HEK293T (cell line): ENCODE measurements at regions not wholly inside any gene's neighbourhood (a gene's known extent, or its start where the extent isn't known, plus 50 kb on each side); places are given as distances from the start of the nearest gene placed in this dataset.

ENCODE experiments used
- ARNT ChIP-seq: fragments of 450-650 bp; IDR thresholded peaks from 2 replicates; pipeline ENCODE4 v1.6.1; 2017; ENCODE audit warnings: mild to moderate bottlenecking
- BHLHE40 ChIP-seq: fragments of 450-650 bp; IDR thresholded peaks from 2 replicates; pipeline ENCODE4 v1.6.1; 2016; ENCODE audit warnings: mild to moderate bottlenecking, moderate library complexity, borderline replicate concordance
- FOXK2 ChIP-seq: fragments of 450-650 bp; IDR thresholded peaks from 2 replicates; pipeline ENCODE4 v1.6.1; 2016; ENCODE audit warnings: mild to moderate bottlenecking
- HDGF ChIP-seq: fragments of 450-650 bp; IDR thresholded peaks from 2 replicates; pipeline ENCODE4 v1.6.1; 2017; ENCODE audit warnings: antibody characterized with exemption, borderline replicate concordance
- SP1 ChIP-seq: fragments of 450-650 bp; IDR thresholded peaks from 2 replicates; pipeline ENCODE4 v1.6.1; 2017
- SUZ12 ChIP-seq: fragments of 450-650 bp; IDR thresholded peaks from 2 replicates; pipeline ENCODE4 v1.6.1; 2016; ENCODE audit warnings: mild to moderate bottlenecking
- TARDBP ChIP-seq: fragments of 450-650 bp; IDR thresholded peaks from 2 replicates; pipeline ENCODE4 v1.6.1; 2016
- TF ChIP-seq, protein P1 (sequence below): fragments of 450-650 bp; IDR thresholded peaks from 2 replicates; pipeline ENCODE4 v1.6.1; 2016

DNA sequence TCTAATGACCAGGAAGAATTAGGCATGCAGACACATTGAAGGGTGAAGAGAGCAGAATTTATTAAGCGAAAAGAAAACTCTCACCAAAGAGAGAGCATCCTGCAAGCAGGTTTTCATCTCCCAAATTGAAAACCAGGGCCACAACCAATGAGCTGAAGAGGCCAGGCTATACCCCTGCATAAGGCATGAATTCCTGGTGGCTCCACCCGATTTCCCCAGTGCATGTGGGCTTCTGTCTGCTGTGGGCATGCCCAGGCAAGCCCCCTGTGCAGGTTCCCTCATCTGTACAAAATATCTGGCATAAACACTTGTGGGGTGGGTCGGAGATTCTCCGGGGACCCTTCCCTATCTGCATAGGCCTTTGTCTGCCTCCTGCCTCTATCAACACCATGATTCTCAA is 621.6 kb upstream of the LRRTM1 start:
- TF ChIP-seq BHLHE40 (no peak), TARDBP (no peak), FOXK2 (no peak), SUZ12 (no peak), HDGF (no peak), SP1 (no peak), ARNT (no peak)
- TF ChIP-seq, protein P1, sequence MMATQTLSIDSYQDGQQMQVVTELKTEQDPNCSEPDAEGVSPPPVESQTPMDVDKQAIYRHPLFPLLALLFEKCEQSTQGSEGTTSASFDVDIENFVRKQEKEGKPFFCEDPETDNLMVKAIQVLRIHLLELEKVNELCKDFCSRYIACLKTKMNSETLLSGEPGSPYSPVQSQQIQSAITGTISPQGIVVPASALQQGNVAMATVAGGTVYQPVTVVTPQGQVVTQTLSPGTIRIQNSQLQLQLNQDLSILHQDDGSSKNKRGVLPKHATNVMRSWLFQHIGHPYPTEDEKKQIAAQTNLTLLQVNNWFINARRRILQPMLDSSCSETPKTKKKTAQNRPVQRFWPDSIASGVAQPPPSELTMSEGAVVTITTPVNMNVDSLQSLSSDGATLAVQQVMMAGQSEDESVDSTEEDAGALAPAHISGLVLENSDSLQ = no peak
